NCI-H2171 (cell line): ENCODE measurements at regions not wholly inside any gene's neighbourhood (a gene's known extent, or its start where the extent isn't known, plus 50 kb on each side); places are given as distances from the start of the nearest gene placed in this dataset.

Experiments
- DNase-seq: peaks from one replicate; lab custom pipeline; 2025; lab: John Stamatoyannopoulos, UW

DNA sequence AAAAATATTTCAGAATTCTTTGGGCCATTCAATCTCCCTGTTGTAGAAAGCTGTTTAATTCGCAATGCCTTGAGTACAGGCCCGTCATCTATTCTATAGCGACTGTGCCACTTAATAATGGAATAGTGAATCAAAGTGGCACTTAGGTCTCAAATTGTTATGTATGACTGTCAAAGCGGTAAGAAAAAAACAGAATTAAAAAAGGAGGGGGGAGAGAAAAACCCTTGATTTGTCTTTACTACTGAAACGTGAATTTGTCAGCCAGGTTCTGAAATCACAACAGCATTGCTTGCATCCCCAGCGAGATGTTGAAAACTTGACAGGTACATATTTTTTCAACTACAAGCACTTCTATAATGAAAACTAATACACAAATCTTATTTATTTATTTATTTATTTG is 320.9 kb downstream of the TFEC start:
- no peak for DNase-seq

- no peak for DNase-seq
Observed at GRCh38 chr7:115708013-115708341, 322.6 kb downstream of the TFEC start.

DNA sequence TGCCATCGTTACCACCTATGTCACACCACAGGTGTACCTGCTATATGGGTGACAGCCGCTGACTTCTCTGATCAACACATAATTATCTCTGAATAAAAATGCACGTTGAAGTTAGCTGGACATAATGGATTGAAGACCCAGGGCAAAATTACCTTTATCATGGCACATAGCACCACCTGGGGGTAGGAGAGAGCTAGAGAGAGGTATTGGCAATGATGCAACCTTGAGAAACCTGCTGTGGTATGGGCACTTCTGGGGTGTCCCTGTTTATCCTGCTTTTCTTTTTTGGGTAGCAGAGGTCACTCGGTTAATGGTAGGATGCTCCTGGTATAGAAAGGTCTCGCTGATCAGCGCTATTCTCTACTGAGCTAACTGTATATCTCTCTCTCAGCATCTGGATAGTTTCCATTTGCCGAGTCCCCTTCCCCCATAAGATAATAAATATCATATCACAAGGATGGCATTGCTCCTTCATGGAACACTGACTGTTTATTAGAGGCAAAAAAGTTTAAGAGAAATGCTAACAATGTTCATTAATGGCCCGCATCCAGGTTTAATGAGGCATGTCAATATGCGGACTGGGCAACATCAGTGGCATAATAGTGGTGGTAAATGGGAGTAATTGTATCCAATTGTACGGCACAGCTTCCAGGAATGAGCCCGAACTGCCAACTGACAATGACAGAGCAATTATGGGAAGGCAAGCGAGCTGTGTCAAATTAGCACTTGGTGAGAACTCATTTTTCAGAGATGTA is 323.1 kb downstream of the TFEC start:
- peak; percentile 21 for DNase-seq

DNA sequence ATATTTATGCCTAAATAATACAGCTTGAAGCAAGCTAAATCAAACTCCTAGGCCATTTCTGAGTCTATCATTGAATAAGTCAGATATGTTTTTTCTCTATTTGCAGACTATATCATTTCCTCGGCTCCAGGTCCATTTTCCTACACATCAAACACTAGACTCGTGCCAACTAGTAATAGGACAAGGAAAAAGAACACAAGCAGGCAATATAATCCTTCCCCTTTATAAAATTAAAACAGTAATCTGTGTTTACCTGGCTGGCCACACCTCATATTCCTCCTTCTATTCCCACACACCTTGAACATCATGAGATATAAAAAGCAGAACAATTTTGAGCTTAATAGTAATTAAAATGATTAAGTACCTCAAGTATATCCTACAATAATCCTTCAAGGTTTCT is 325.7 kb downstream of the TFEC start:
- no peak for DNase-seq

GRCh38 chr7:115701141-115701540 is 329.4 kb downstream of the TFEC start:
- DNase-seq = no peak

GRCh38 chr7:115694424-115694823 is 336.1 kb downstream of the TFEC start:
- DNase-seq = no peak

GRCh38 chr7:115693779-115694178 is 336.8 kb downstream of the TFEC start:
- DNase-seq = no peak

DNA sequence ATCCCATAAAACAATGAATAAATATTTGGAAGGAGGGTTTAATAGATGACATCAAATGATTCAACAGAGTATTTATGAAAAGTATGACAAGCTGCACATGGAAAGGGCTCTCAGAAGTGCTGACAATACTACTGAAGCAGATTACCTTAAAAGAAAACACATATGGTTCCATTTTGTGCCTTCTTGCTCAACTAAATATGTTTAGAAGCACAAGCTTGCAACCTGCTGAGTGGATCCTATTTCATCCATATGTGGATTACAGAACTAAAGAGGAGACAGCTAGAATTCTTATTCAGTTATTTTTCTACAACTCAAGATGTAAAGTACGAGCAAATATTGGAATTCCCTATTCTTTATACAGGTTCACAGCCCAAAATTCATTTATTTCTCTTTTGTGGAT is 340.6 kb downstream of the TFEC start:
- peak; percentile 53 for DNase-seq

- DNase-seq = no peak
Observed at GRCh38 chr7:115683093-115683492, 347.5 kb downstream of the TFEC start.

DNA sequence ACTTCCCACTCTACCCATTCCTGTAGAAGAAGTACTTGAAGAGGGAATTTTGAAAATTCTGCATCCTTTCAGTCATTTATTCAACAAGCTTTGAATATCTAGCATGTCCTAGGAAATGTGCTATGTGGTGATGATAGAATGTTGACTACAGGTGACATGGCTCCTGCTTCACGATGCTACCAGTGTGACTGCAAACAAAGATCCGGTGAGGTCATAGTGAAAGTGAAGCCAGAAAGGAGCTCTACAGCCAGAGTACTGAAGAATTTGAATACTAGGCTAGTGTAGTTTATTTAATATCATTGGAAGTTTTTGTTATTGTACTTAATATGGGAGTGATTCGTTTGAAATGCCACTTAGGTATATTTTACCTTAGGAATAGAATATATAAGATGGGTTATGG is 348.1 kb downstream of the TFEC start:
- DNase-seq = no peak

DNA sequence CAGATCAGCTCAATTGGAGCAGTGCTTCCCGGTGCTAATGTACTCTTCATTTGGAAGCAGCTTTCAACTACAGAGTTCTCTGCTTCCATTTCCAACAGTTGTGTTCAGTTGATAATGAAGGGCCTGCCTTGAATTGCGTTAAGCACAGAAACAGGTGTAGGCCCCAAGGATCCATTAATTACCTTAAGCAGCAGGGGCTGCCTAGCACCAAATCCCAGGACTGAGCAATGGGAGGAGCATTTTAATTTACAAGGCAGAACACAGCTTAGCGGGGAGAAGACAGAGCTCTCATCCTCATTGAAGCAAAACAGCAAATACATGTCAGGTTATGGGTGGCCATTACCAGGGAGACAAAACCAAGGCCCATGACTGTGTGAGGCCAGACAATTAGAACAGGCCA is 349.6 kb downstream of the TFEC start:
- no peak for DNase-seq

- no peak for DNase-seq
Observed at GRCh38 chr7:115679976-115680375, 350.6 kb downstream of the TFEC start.

DNA sequence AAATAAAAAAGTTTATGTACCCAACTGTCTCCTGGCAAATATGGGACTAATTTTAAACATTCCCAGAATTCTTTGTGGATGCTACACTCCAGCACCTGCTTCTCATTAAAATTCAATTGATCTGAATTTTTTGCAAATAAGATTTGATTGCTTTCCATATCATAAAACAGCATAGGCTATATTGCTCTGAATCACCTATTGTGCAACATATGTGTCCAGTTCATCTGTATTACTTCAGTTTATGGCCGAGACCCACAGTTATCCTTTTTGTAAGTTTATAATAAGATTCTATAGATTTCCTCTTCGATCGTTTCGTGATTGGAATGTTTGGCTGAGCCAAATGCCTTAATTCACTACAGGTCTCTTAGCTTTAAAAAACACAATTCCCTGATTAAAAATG is 351.1 kb downstream of the TFEC start:
- no peak for DNase-seq

DNA sequence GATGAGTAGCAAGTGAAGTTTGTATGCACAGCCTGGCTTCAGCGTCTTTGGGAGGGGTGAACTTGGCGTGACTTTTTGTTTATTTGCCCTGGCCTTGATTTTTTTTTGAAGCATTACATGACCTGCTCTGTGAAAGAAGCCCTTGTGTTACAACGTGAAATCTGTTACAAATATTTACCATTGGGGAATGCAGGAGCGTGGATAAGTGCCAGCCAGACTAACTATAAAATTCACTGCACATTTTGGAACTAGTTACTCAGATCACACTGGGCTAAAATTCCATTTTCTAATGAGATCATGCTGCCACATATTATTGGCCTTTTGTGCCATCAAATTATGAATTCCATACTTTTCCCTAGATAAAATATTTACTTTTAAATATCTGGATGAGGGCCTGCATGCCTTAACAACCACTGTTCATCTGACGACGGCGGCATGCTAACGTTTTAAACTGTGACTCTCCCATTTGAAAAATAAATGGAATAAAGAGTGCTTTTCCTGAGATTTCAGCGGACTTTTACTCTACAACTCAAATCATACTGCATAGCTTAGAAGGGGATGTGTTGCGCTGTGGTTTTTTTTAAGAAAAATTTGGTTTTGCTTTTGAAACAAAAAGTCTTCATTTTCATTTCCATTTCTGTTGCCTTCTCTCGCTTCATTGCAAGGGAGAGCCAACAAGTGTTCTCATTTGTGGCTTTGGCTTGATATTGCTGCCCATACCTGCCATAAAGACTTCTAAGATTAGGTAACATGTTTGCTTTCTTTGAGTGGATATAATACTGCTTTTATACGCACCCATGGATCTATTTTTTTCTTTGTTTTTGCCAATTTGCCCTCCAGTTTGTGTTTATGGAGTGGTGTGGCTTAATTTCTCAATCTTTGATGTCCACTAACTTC is 352.2 kb downstream of the TFEC start:
- DNase-seq = no peak

- no peak for DNase-seq
Observed at GRCh38 chr7:115676707-115677106, 353.9 kb downstream of the TFEC start.

DNA sequence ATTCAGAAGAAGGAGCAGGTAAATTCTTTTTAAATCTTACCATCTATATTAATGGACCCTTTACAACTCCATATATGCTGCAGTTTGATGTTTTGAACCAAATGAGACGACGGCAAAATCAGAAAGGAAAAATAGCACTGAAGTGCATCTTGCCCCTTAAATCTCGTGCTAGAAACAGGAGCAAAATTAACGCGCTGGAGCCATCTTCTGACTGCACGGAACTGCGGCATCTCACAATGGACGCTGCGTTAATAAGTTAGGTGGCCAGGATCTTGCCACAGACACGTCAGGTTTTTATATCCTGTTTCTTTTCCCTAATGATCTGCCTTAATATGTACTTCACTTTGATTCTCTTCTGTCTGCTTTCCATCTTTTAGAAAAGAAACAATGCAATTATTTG is 354.5 kb downstream of the TFEC start:
- DNase-seq = no peak

DNA sequence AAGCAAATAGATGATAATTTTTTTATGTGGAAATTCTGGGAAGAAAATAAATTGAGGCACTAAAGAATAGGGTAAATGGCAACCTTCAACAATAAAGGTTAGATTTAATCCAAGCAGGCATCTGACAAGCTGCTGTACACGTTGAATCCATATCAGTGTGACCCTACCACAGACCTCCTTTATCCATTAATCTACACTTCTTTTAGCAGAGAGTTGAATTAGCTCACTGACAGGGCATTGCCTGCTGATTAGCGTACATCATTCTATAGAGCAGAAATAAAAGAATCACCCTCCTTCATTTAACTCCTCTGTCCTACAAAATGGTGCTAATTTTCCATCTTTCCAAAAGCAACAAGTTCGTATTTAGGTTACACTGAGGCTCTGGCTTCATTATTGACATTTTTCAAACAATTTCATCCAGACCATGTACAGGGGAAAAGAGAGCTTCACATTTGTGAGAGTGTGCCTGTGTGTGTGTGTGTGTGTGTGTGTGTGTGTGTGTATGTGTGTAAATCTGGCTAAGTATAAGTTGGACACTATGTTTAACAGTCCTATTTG is 356.0 kb downstream of the TFEC start:
- no peak for DNase-seq

DNA sequence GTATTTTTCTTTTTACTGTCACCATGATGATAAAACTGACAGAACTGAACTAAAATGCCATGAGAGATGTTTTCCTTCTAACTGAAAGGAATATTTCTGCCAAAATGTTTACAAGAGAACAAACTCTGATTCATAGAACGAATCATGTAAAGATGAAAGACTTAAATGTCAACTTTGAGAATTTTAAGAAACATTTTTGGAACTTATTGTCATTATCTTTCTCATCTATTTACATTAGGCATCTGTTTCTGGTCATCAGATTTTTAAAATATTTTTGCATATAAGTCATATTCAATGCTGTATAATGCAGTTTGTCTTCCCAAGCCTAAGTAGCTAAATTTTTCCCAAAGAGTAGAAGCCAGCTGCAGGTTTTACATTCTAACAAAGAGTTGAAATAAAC is 358.5 kb downstream of the TFEC start:
- no peak for DNase-seq

DNA sequence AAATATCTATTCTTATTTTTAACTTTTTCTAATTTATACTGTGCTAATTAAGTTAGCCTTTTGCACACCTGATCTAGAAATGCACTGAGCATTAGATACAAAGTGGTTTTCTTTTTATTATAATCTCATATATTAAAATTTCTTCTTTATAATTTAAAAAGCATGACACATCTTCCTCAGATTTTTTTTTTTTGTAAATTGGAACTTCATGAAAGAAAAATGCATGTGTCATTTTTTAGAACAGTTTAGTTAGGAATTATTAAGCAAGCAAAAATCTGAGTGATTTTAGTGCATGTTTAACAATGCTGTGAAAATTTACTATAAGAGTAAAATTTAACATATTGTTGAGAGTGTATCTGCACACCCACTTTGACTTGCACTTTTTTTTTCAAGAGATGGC is 367.9 kb downstream of the TFEC start:
- DNase-seq = no peak

DNA sequence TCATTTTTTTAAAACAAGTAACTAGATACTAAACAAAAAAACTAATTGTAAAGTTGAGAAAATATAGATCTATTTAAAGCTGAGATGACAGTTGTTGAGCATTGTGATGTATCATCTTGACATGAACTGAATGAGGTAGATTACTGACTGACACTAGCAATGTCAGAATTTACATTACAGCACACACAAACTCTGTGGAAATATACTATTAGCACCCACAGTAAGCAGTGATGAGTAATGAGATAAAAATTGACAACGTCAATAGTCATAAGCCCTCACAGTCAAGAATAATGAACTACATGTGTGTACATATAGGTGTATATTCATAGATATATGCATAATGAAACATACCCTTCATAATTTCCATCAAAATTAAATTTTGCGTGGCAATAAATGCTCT is 368.4 kb downstream of the TFEC start:
- DNase-seq = no peak

GRCh38 chr7:115658223-115658622 is 372.3 kb downstream of the TFEC start:
- DNase-seq = no peak

GRCh38 chr7:115654384-115655214 is 376.0 kb downstream of the TFEC start:
- no peak for DNase-seq
